MG63 (cell line): ENCODE measurements at regions not wholly inside any gene's neighbourhood (a gene's known extent, or its start where the extent isn't known, plus 50 kb on each side); places are given as distances from the start of the nearest gene placed in this dataset.
"Not testable (repeated sequence)": the region's sequence is repeated elsewhere in the genome, so short reads cannot be mapped to it uniquely, and the experiment has no call there.

Experiments used
- DNase-seq: peaks from one replicate; pipeline ENCODE4 v3.0.0-alpha.2; 2020
- H3K27me3 ChIP-seq: fragments of 250-450 bp; sonication (Bioruptor Pico); 2 replicates; pipeline ENCODE4 v1.5.1; 2020; ENCODE audit warnings: mild to moderate bottlenecking, moderate library complexity
- H3K36me3 ChIP-seq: fragments of 250-450 bp; sonication (Bioruptor Pico); 2 replicates; pipeline ENCODE4 v1.5.1; 2020; ENCODE audit warnings: mild to moderate bottlenecking, moderate library complexity
- H3K4me3 ChIP-seq: fragments of 250-450 bp; sonication (Bioruptor Pico); 2 replicates; pipeline ENCODE4 v1.5.1; 2020; ENCODE audit warnings: mild to moderate bottlenecking, moderate library complexity
- H3K9me3 ChIP-seq: fragments of 250-450 bp; sonication (Bioruptor Pico); 2 replicates; pipeline ENCODE4 v1.5.1; 2020; ENCODE audit warnings: mild to moderate bottlenecking, moderate library complexity

- Histone ChIP-seq H3K4me3 (no peak overlapping the region), H3K36me3 (no peaks in the 10 kb centered on the region), H3K9me3 (no peaks in the 10 kb centered on the region), H3K27me3 (no peaks in the 10 kb centered on the region)
- DNase-seq = no peak
Measured at GRCh38 chr5:8726383-8727036, 819.4 kb downstream of the SEMA5A start.

DNA sequence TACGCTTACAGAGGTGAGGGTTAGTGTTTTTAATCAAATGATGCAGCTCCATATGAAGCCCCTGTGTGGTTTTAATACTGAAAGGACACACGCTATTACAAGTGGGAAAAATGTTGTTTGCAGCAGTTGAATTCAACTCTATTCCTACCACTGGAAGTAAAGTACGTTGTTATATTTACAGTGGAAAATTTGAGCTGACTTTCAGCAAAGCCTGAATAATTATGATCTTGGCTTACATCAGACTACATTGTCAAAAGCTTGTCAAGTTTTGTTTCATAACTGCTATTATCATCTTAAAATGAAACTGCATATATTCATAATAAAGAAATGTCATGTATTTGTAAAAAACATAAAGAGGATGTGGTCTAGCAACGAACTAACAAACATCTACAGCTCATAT, 818.5 kb downstream of the SEMA5A start:
- Histone ChIP-seq H3K27me3 (no peaks in the 10 kb centered on the region), H3K36me3 (no peaks in the 10 kb centered on the region), H3K4me3 (peak overlapping the region; percentile 3; the same call in 1 of the 2 replicates), H3K9me3 (no peaks in the 10 kb centered on the region)
- no peak for DNase-seq

DNA sequence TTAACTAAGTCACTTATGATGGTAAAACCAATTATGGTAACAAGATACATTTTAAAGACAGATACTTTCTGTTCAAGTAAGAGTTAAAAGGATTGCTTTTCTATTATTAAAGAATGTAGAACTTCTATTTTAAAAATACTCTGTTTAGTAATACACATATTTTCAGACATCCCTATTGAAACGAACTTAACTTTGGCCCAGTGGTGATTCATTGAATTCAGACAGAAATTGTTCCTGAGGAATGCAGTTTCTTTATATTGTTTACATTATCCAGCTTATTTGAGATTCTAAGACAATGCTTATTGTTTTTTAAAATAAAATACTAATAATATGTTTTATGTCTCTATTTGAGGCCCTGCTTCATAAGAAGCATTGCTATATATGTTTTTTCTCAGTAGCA, 816.4 kb downstream of the SEMA5A start:
- Histone ChIP-seq H3K4me3 (no peak overlapping the region), H3K36me3 (no peaks in the 10 kb centered on the region), H3K27me3 (no peaks in the 10 kb centered on the region), H3K9me3 (no peaks in the 10 kb centered on the region)
- no peak for DNase-seq

DNA sequence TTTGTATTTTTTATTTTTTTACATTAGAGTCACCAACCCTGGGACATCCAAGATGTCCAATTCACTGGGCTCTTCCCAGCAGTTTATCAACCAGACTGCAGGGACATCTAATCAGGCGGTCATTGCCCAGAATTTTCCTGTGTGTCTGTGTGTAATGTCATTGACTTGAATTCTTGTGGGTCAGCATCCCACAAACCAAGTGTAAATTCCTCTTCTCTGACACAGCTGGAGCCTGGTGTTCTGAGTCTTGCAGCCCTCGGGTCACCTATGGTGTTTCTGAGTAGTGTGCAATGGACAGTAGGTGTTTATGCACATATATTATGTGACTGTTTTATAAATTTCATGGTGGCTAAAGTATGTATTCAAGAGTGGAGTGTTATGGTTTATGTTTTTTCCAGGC, 815.7 kb downstream of the SEMA5A start:
- no peak overlapping the region for H3K4me3 ChIP-seq
- no peaks in the 10 kb centered on the region for H3K36me3 ChIP-seq
- H3K9me3 ChIP-seq = no peaks in the 10 kb centered on the region
- H3K27me3 ChIP-seq = no peaks in the 10 kb centered on the region
- DNase-seq = no peak

DNA sequence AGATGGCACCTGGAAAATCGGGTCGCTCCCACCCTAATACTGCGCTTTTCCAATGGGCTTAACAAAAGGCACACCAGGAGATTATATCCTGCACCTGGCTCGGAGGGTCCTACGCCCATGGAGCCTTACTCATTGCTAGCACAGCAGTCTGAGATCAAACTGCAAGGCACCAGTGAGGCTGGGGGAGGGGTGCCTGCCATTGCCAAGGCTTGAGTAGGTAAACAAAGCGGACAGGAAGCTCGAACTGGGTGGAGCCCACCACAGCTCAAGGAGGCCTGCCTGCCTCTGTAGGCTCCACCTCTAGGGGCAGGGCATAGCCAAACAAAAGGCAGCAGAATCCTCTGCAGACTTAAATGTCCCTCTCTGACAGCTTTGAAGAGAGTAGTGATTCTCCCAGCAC, 814.8 kb downstream of the SEMA5A start:
- not testable (repeated sequence) for H3K9me3 ChIP-seq, DNase-seq, H3K27me3 ChIP-seq, H3K4me3 ChIP-seq, H3K36me3 ChIP-seq

DNA sequence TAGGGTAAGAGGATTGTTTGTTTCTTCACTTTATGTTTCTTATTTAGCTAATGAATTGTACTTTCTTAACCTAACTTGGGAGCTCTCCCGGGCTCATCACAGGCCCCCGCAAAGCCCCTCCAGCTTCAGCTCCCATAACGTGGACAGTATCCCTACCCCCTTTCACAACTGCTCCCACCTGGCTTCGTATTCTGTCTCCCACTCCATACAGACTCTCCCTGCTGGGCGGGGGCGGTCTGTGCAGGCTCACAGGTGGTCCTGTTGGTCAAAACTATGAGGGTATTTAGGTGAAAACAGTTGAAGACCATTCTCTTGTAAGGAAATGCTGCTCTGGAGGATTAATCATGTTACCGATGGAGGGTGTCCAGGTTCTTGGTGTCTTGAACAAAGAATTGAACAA, 805.3 kb downstream of the SEMA5A start:
- no peak for DNase-seq
- H3K36me3 ChIP-seq = no peaks in the 10 kb centered on the region
- no peak overlapping the region for H3K4me3 ChIP-seq
- no peaks in the 10 kb centered on the region for H3K27me3 ChIP-seq
- no peaks in the 10 kb centered on the region; the same call in 1 of the 2 replicates for H3K9me3 ChIP-seq

DNA sequence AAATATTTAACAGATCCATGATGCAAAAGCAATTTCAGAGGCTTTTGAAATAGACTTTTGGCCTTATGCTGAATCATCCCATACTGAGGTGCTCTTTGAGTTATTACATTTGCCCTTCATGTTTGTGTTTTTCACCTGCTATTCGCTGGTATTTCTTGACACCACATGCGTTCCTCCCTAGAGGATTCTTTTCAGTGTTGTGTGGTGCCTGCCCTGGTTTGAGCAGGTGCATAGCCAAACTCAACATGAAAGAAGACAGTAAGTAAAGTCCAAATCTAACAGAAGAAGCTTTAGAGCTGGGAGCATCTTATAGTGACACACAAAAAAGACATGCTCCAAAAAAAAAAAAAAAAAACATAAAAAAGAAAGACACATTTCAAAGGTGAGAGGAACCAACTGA, 796.3 kb downstream of the SEMA5A start:
- Histone ChIP-seq H3K9me3 (no peaks in the 10 kb centered on the region), H3K4me3 (no peak overlapping the region), H3K27me3 (no peaks in the 10 kb centered on the region), H3K36me3 (no peaks in the 10 kb centered on the region)
- no peak for DNase-seq

GRCh38 chr5:8750100-8750499, 795.8 kb downstream of the SEMA5A start:
- Histone ChIP-seq H3K9me3 (no peaks in the 10 kb centered on the region), H3K27me3 (no peaks in the 10 kb centered on the region), H3K4me3 (no peak overlapping the region), H3K36me3 (no peaks in the 10 kb centered on the region)
- DNase-seq = no peak

DNA sequence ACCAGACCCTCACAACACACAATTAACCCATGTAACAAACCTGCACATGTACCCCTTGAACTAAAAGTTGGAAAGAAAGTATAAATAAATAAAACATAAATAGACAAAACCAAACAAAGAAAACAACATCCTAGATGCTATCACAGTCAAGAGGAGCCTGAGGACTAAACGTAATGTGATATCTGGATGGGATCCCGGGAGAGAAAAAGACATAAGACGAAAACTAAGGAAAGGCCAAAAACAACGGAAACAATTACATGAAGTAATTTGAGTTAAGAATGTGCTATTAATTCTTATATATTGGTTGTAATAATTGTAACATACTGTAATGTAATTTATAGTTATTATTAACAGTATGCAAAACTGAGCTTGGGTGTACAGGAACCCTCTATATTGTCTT, 793.9 kb downstream of the SEMA5A start:
- Histone ChIP-seq H3K27me3 (no peaks in the 10 kb centered on the region), H3K36me3 (no peaks in the 10 kb centered on the region), H3K9me3 (no peaks in the 10 kb centered on the region), H3K4me3 (no peak overlapping the region)
- DNase-seq = no peak

DNA sequence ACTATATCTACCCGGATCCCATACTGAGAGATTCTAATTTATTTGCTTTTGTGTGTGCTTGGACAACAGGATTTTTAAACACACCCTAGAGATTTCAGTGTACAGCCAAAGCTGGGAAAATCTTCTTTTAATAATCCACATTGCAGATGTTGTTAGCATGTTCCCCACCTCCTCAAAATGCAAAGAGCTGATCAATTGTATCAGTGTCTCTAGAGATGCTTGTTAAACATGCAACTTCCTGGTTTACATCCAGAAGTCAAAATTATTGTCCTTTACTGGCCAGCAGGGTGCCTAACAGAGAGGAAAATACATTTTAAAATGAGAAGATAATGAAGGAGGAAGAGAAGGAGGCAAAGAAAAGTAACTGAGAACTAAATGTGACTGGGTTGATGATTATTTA, 793.3 kb downstream of the SEMA5A start:
- Histone ChIP-seq H3K36me3 (no peaks in the 10 kb centered on the region), H3K27me3 (no peaks in the 10 kb centered on the region), H3K9me3 (no peaks in the 10 kb centered on the region), H3K4me3 (no peak overlapping the region)
- no peak for DNase-seq

DNA sequence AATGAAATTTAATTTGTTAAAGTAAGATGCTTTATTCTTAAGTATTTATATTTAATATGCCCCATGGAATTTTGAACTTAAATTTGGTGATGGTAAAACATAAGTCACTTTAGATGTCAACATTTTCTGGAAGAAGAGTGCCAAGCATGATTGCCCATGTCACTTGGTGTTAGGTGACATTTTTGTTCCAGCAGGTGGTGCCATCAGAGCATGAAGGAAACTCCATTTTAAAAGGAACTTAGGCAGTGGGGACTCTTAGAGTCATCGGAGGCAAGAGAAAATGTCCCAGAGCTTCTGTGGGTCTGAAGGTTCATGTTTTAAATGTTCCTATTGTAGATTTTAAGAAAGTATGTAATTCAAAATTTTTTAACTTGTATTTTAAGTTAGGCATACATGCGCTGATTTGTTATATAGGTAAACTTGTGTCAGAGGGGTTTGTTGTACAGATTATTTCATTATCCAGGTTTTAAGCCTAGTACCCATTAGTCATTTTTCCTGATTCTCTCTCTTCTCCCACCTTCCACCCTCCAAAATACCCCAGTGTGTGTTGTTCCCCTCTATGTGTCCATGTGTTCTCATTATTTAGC, 789.3 kb downstream of the SEMA5A start:
- H3K4me3 ChIP-seq = no peak overlapping the region
- H3K36me3 ChIP-seq = no peaks in the 10 kb centered on the region
- DNase-seq = peak; percentile 15
- H3K9me3 ChIP-seq = peaks cover 15% of the 10 kb centered on the region
- no peaks in the 10 kb centered on the region for H3K27me3 ChIP-seq

DNA sequence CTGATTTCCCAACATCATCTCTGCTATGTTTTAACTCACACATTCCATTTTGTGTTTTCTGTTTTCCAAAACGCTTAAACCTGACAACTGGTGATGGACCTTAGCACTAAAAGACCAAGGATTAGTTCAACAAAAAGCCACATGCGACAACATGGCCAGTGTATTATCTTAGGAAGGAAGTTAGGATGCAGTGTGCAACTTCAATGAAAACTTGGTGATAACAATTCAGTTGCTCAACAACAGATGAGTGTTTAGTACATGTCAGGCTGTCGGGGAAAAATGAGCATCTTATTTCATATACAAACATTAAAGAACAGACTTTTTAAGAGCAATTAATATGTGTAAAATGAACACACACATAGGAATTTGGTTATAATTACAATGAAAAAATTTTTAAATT, 780.0 kb downstream of the SEMA5A start:
- no peak for DNase-seq
- Histone ChIP-seq H3K27me3 (no peaks in the 10 kb centered on the region), H3K9me3 (0 out of 2 replicates have a peak, but pooled peaks cover 4% of the 10 kb centered on the region), H3K36me3 (no peaks in the 10 kb centered on the region), H3K4me3 (no peak overlapping the region)

DNA sequence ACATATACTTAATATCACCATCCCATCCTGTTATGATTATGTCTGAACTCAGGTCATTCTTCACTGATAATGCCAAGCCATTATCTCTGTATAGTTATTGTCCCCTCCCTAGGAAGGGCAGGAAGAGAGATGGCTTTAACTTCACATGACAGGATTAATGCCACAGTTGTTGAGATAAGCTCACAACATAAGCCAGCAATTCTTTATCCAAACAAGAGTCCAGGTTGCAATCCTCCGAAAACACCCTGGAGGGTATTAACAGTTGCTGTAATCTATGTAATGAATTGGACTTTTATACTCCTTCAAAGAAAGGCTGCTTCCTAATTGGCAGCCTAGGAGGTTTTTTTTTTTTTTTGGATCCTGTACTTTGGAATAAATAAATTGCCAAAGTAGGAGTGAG, 779.4 kb downstream of the SEMA5A start:
- H3K27me3 ChIP-seq = no peaks in the 10 kb centered on the region
- DNase-seq = no peak
- 0 out of 2 replicates have a peak, but pooled peaks cover 4% of the 10 kb centered on the region for H3K9me3 ChIP-seq
- H3K36me3 ChIP-seq = no peaks in the 10 kb centered on the region
- H3K4me3 ChIP-seq = no peak overlapping the region

GRCh38 chr5:8767111-8767510, 778.8 kb downstream of the SEMA5A start:
- DNase-seq = no peak
- H3K36me3 ChIP-seq = no peaks in the 10 kb centered on the region

DNA sequence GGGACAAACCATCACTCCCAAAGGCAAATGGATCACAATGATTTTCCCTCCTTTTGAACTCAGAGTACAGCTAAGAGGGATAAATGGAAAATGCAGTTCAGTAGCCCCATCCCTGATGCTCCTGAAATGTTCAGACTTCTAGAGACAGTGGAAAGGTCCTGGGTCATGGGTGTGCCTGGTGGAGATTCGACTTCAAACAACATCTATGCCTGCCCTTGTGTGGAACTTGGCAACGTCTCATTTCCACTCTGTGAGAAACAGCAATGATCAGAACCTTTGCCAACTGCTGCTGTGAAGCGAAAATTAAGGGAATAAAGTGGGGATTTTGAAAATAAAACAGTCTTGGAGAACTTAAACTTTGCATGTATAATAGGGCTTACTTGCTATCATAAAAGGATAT, 778.1 kb downstream of the SEMA5A start:
- Histone ChIP-seq H3K36me3 (no peaks in the 10 kb centered on the region), H3K27me3 (no peaks in the 10 kb centered on the region), H3K4me3 (no peak overlapping the region), H3K9me3 (0 out of 2 replicates have a peak, but pooled peaks cover 4% of the 10 kb centered on the region)
- no peak for DNase-seq

More at GRCh38 chr5:8767111-8767510, 778.8 kb downstream of the SEMA5A start:
- H3K9me3 ChIP-seq = 0 out of 2 replicates have a peak, but pooled peaks cover 4% of the 10 kb centered on the region
- H3K27me3 ChIP-seq = no peaks in the 10 kb centered on the region
- no peak overlapping the region for H3K4me3 ChIP-seq

GRCh38 chr5:8769631-8770030, 776.2 kb downstream of the SEMA5A start:
- H3K27me3 ChIP-seq = no peaks in the 10 kb centered on the region
- DNase-seq = no peak
- H3K9me3 ChIP-seq = 0 out of 2 replicates have a peak, but pooled peaks cover 4% of the 10 kb centered on the region
- H3K4me3 ChIP-seq = no peak overlapping the region
- H3K36me3 ChIP-seq = no peaks in the 10 kb centered on the region

GRCh38 chr5:8770431-8770830, 775.4 kb downstream of the SEMA5A start:
- Histone ChIP-seq H3K9me3 (0 out of 2 replicates have a peak, but pooled peaks cover 4% of the 10 kb centered on the region), H3K4me3 (no peak overlapping the region), H3K36me3 (no peaks in the 10 kb centered on the region), H3K27me3 (no peaks in the 10 kb centered on the region)
- DNase-seq = peak; percentile 71

DNA sequence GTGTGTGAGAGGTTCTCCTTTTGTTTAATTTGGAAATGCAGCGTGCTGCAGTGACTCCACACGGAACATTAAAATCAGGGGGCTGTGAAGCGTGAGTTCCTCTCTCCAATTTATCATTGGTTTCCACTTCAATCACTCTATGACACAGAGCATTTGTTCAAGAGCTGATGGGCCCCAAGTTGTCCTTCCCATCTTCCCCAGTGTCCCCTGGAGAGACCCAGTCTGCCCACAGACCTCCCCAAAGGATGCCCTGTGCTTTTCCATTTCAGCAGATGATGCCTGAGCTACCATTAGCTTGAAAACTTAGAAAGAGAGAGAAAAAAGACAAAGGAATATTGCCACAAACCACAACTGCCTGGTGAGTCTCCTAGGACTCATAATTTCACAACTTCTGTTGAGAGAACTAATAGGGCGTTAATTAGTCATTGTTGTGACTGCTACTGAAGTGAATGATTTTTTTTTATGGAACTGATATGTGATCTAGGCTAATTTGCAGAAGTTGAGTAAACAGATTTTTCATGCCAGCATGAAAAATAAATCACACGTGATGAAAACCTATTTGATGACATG, 772.7 kb downstream of the SEMA5A start:
- no peaks in the 10 kb centered on the region for H3K36me3 ChIP-seq
- 0 out of 2 replicates have a peak, but pooled peaks cover 4% of the 10 kb centered on the region for H3K9me3 ChIP-seq
- no peaks in the 10 kb centered on the region for H3K27me3 ChIP-seq
- no peak for DNase-seq
- H3K4me3 ChIP-seq = no peak overlapping the region
